HT1080 (cell line): ENCODE measurements at regions not wholly inside any gene's neighbourhood (a gene's known extent, or its start where the extent isn't known, plus 50 kb on each side); places are given as distances from the start of the nearest gene placed in this dataset.

Source experiments
- DNase-seq: peaks from one replicate; pipeline ENCODE4 v3.0.0-alpha.2; 2015; ENCODE audit warnings: low read depth

GRCh38 chr12:47025349-47025748 is 54.1 kb upstream of the PCED1B start:
- DNase-seq = no peak

GRCh38 chr12:47025798-47026197 is 53.6 kb upstream of the PCED1B start:
- no peak for DNase-seq

- no peak for DNase-seq
Observed at GRCh38 chr12:47026291-47026690, 53.1 kb upstream of the PCED1B start.
